HG03342 (cell line): ENCODE measurements at regions not wholly inside any gene's neighbourhood (a gene's known extent, or its start where the extent isn't known, plus 50 kb on each side); places are given as distances from the start of the nearest gene placed in this dataset.
"Not testable (repeated sequence)": the region's sequence is repeated elsewhere in the genome, so short reads cannot be mapped to it uniquely, and the experiment has no call there.

Source experiments
- ATAC-seq: cut with Tn5 transposase; IDR thresholded peaks from one replicate; pipeline ENCODE4 v1.9.1; 2021; ENCODE audit warnings: mild to moderate bottlenecking, moderate library complexity; ENCODE audit not compliant: unreplicated experiment

GRCh38 chr6:81371930-81372329, 380.6 kb downstream of the TENT5A start:
- ATAC-seq: no peak

GRCh38 chr6:81366972-81367371, 385.5 kb downstream of the TENT5A start:
- no peak for ATAC-seq

GRCh38 chr6:81362246-81362645, 390.2 kb downstream of the TENT5A start:
- ATAC-seq: no peak

DNA sequence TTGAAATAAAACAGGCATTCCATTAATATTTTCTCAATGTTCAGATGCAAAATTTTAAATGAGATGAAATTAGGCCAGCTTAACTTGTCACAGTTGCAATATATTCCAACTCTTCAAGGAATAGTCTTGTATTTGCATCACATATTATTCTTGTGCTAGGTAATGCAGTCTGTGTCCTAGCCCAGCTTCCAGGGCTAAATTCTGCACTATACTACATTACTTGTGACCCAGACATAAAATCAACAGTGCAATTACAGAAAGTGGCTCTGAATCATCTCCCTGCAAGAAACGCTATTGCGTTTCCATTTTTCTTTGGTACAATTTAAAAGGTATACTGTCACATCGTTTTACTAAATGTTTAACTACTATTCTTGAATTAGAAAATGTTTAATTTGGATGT, 399.2 kb downstream of the TENT5A start:
- ATAC-seq: no peak

- ATAC-seq: not testable (repeated sequence)
These were observed 408.5 kb downstream of the TENT5A start for GRCh38 chr6:81344026-81344425.

GRCh38 chr6:81340946-81341345, 411.5 kb downstream of the TENT5A start:
- no peak for ATAC-seq

- ATAC-seq: no peak
These were observed 421.0 kb downstream of the TENT5A start for GRCh38 chr6:81331526-81331925.

GRCh38 chr6:81328700-81329099, 423.8 kb downstream of the TENT5A start:
- no peak for ATAC-seq

- ATAC-seq: no peak
These were observed 425.5 kb downstream of the TENT5A start for GRCh38 chr6:81326881-81327561.

DNA sequence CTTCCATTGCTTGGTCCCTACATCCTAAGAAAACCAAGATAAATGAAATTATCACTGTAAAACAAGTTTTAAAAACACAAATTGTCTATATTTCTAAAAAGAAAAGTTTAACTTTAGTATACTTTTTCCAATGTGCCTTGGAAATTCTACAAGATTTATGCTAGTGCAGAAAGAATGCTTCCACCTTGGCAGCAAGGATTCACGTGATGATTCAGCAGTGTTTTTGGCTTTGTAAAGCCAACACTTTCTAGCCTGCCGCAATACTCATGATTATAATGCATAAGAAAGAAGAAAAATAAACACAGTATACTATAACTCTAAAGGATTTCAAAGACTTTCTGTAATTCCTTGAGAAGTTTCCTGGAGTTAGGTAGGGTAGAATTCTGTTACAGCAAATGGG, 442.7 kb downstream of the TENT5A start:
- no peak for ATAC-seq

DNA sequence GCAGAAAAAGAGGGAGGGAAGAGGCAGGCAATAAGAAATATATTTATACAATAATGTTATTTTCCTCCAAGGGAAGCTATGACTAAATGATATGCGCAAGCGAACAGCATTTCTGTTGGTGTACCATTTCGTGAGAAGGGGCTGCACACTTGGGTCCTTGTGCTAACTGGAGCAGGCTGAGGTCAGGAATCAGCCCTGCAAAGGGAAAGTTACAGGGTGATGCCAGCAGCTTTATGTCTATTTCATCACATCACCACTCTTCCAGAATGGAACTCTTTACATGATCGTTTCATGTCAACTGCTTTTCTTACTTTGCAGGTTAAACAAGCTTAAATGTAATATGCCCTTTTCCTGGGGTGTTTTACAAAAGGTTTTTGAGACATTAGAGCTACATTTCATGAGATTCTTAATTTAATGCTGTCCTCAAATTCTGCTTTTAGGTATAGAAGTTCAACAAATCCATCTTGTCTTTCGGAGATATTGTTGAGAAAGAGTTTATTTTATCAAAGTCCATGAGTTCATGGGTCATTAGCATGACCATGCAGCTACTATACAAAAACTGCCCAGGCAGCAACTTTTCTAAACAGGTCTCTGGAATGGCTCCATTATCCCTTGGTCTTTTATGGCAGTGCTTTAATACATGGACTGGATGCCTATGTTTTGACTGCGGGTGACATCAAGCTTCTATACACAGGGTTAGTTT, 443.8 kb downstream of the TENT5A start:
- ATAC-seq: no peak

GRCh38 chr6:81307651-81308214, 444.7 kb downstream of the TENT5A start:
- ATAC-seq: no peak

DNA sequence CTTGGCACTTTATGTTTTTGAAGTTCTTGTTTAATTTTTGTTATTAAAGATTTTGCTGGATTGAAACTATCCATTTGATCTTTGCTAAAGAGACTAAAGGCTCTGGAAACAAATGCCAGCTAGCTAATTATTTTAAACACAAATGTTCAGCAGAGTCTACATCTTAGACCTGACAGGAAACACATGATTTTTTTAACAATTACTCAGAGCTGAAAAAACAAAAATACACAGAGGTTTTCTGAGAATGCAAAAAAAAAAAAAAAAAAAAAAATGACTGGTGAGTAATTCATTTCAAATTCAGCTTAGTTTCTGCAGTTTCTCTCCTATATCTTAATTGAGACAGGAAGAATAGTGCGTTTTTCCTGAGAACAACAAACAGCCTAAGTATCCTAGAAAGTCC, 448.0 kb downstream of the TENT5A start:
- ATAC-seq: no peak

DNA sequence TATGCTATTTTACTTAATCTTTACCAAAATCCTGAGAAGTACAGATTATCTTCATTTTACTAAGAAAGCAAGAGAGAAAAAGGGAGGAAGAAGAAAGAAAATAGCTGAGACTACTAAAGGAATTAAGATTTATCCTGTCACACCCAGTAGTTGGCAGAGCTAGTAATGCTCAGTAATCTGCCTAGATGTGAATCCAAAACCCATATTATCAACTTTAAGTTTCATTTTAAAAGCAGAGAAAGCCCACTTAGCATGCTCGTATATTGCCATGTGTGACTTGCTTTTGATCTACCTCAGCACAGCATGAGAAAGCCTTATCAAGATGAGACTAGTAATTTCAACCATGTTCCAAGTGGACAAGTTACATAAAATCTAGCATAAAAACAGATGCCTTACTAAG, 451.5 kb downstream of the TENT5A start:
- no peak for ATAC-seq

DNA sequence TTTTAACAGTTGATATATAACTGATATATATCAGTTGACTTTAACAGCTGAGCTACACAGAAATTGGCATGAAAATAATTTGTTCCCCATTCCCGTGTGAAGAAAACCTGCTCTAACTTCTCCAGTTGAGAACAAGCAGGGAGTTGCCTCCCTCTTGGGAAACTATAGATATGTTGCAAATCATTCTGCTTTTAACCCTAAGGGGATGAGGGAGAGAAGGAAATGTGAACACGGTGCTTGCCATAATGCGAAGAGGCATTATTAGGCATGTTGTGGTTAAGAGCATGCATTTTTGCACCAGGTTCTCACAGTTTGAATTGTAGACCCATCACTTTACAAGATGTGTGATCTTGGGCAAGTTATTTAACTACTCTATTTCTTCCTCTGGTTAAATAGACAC, 453.7 kb downstream of the TENT5A start:
- ATAC-seq: no peak

DNA sequence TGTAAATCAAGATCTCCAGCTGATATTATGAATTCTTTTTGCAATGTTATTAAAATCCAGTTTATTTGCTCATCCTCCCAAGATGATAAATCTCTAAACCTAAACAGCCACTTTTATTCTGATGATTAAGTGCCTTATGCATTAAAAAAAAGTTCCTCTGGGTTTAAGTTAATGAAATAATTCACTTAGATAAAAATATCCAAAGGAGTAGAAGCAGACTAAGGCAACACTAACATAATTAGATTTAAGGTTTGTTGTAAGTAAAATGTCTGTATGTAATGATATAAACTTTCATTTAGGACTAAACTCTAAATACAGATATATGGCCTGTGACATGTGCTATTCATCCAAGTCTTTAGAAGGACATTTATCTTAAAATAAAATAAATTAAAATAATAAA, 457.2 kb downstream of the TENT5A start:
- ATAC-seq: no peak

GRCh38 chr6:81293896-81294295, 458.6 kb downstream of the TENT5A start:
- ATAC-seq: no peak

DNA sequence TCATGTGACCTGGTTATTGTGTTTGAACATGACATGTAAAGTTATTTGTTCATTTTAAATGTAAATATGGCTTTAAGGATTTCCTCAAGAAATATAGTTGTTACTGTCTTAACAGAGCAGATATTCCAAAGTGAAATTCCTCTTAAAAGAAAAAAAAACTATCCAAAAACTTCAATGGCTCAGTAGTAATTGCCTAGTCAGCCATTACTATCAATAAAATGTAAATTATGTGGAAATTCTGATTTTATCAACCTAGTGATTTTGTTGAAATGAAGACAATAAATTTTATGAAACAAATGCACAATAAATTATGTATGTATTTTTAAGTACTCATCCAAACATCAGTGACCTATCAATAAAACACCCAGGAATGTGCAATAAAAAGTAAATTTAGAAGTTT, 463.3 kb downstream of the TENT5A start:
- ATAC-seq: no peak

GRCh38 chr6:81265106-81265505, 487.4 kb downstream of the TENT5A start:
- no peak for ATAC-seq

- ATAC-seq: no peak
These were observed 488.8 kb downstream of the TENT5A start for GRCh38 chr6:81263531-81264168.

DNA sequence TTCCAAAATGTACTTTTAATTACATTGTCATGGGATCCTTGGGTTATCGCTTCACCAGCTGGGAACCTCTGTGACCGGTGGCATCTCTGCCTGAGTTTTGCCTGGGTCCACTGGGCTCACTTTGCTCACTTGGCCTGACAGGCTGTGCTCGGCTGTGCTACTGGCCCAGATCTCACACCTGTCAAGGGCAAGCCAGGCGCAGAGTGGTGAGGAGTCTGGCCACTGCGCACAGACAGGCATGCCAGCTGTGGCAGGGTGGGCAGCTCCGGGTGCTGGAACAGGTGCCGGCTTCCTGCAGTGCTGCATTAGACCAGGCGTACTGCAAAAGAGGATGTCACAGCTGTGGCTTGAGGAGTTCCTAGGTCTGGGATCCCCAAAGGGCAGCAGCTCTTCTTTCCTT, 489.8 kb downstream of the TENT5A start:
- ATAC-seq: no peak

GRCh38 chr6:81256223-81256622, 496.3 kb downstream of the TENT5A start:
- ATAC-seq: not testable (repeated sequence)
